Kidney epithelial cell (primary cell): ENCODE measurements at regions not wholly inside any gene's neighbourhood (a gene's known extent, or its start where the extent isn't known, plus 50 kb on each side); places are given as distances from the start of the nearest gene placed in this dataset.
"Not testable (repeated sequence)": the region's sequence is repeated elsewhere in the genome, so short reads cannot be mapped to it uniquely, and the experiment has no call there.

ENCODE experiments used
- DNase-seq: peaks from one replicate; pipeline ENCODE4 v3.0.0-alpha.2; 2010; ENCODE audit warnings: low read depth
- H3K27me3 ChIP-seq: 2 replicates; pipeline ENCODE4 v1.6.0; 2011; ENCODE audit warnings: low read length; ENCODE audit not compliant: control insufficient read depth, insufficient read depth
- H3K36me3 ChIP-seq: 2 replicates; pipeline ENCODE4 v1.5.1; 2011; ENCODE audit warnings: low read length; ENCODE audit not compliant: control insufficient read depth, insufficient read depth
- H3K4me3 ChIP-seq: 2 replicates; pipeline ENCODE4 v1.5.1; 2011; ENCODE audit warnings: low read depth, mild to moderate bottlenecking, control low read depth, low read length
- CTCF ChIP-seq: IDR thresholded peaks from 2 replicates; pipeline ENCODE4 v1.5.1; 2011; ENCODE audit warnings: mild to moderate bottlenecking, moderate library complexity, low read length, control low read depth, inconsistent platforms; ENCODE audit not compliant: insufficient read depth, poor library complexity, severe bottlenecking

GRCh38 chr14:52179141-52179790 lies 88.2 kb upstream of the PTGDR start:
- DNase-seq: peak; percentile 9
- TF ChIP-seq CTCF: no peak
- H3K27me3 ChIP-seq: no peaks in the 10 kb centered on the region
- H3K4me3 ChIP-seq: no peak overlapping the region
- H3K36me3 ChIP-seq: no peaks in the 10 kb centered on the region

GRCh38 chr14:52175982-52176502 lies 91.5 kb upstream of the PTGDR start:
- H3K4me3 ChIP-seq: no peak overlapping the region
- DNase-seq: no peak
- TF ChIP-seq CTCF: no peak

GRCh38 chr14:52171932-52172331 lies 95.6 kb upstream of the PTGDR start:
- H3K36me3 ChIP-seq, H3K4me3 ChIP-seq, DNase-seq, H3K27me3 ChIP-seq: not testable (repeated sequence)

More at GRCh38 chr14:52175982-52176502, 91.5 kb upstream of the PTGDR start:
- H3K27me3 ChIP-seq: no peaks in the 10 kb centered on the region
- no peaks in the 10 kb centered on the region for H3K36me3 ChIP-seq

- Histone ChIP-seq H3K27me3 (no peaks in the 10 kb centered on the region), H3K4me3 (no peak overlapping the region), H3K36me3 (no peaks in the 10 kb centered on the region)
- TF ChIP-seq CTCF: no peak
- DNase-seq: no peak
These were observed 98.0 kb upstream of the NID2 start for GRCh38 chr14:52166822-52167221.

- no peak for DNase-seq
- H3K4me3 ChIP-seq: no peak overlapping the region
- no peak for TF ChIP-seq CTCF
These were observed 86.9 kb upstream of the NID2 start for GRCh38 chr14:52155651-52156213.

GRCh38 chr14:52154992-52155650 lies 86.3 kb upstream of the NID2 start:
- no peak for TF ChIP-seq CTCF
- DNase-seq: no peak
- Histone ChIP-seq H3K36me3 (no peaks in the 10 kb centered on the region), H3K27me3 (peaks cover 11% of the 10 kb centered on the region), H3K4me3 (no peak overlapping the region)

More at GRCh38 chr14:52155651-52156213, 86.9 kb upstream of the NID2 start:
- Histone ChIP-seq H3K27me3 (peaks cover 5% of the 10 kb centered on the region), H3K36me3 (no peaks in the 10 kb centered on the region)
